H1 (cell line): ENCODE measurements at regions not wholly inside any gene's neighbourhood (a gene's known extent, or its start where the extent isn't known, plus 50 kb on each side); places are given as distances from the start of the nearest gene placed in this dataset.

ENCODE experiments used
- CTCF ChIA-PET: fragments of 300-600 bp; sonication (Branson Sonifier 250); formaldehyde crosslinking; loops from one replicate; lab custom pipeline; 2021; ENCODE audit not compliant: partially characterized antibody; lab: Charles Lee
- POLR2A ChIA-PET: fragments of 300-600 bp; sonication (Branson Sonifier 250); formaldehyde crosslinking; loops from one replicate; lab custom pipeline; 2021; ENCODE audit warnings: inconsistent platforms; ENCODE audit not compliant: partially characterized antibody; lab: Charles Lee
- DNase-seq, 2 experiments: peaks; one replicate each; pipeline versions ENCODE4 v3.0.0 to v3.0.0-alpha.2; 2010 to 2022; ENCODE audit warnings: low spot score in 2 of 2, low read depth in 1 of 2, mixed read lengths in 1 of 2
- FAIRE-seq: peaks from 2 replicates; lab custom pipeline; 2011; peaks lifted over from hg19 to GRCh38; lab: Jason Lieb, UNC
- H2AFZ ChIP-seq: 2 replicates; pipeline ENCODE4 v1.8.1; 2012; ENCODE audit warnings: low read length, inconsistent platforms
- H2AK5ac ChIP-seq: 2 replicates; pipeline ENCODE4 v1.6.1; 2013; ENCODE audit warnings: low read depth, low read length
- H2BK120ac ChIP-seq: replicated peaks from 2 replicates; pipeline ENCODE3; 2013; ENCODE audit warnings: low read depth, low read length, inconsistent platforms
- H2BK12ac ChIP-seq: 2 replicates; pipeline ENCODE4 v1.6.1; 2013; ENCODE audit warnings: low read depth, low read length
- H2BK15ac ChIP-seq: 2 replicates; pipeline ENCODE4 v1.6.1; 2013; ENCODE audit warnings: low read length
- H2BK20ac ChIP-seq: 2 replicates; pipeline ENCODE4 v1.6.1; 2013; ENCODE audit warnings: low read length
- H2BK5ac ChIP-seq: 2 replicates; pipeline ENCODE4 v1.6.1; 2013; ENCODE audit warnings: low read depth, low read length
- H3K14ac ChIP-seq: 2 replicates; pipeline ENCODE4 v1.6.1; 2013; ENCODE audit warnings: inconsistent platforms; ENCODE audit not compliant: insufficient read length
- H3K18ac ChIP-seq: 2 replicates; pipeline ENCODE4 v1.6.1; 2013; ENCODE audit warnings: low read length; ENCODE audit errors: extremely low read depth
- H3K23ac ChIP-seq: 2 replicates; pipeline ENCODE4 v1.6.1; 2013; ENCODE audit warnings: inconsistent platforms; ENCODE audit not compliant: insufficient read length
- H3K23me2 ChIP-seq: 2 replicates; pipeline ENCODE4 v1.6.1; 2013; ENCODE audit warnings: low read depth, low read length
- H3K27ac ChIP-seq: 2 replicates; pipeline ENCODE4 v1.6.1; 2011; ENCODE audit warnings: low read depth, low read length, inconsistent platforms
- H3K27me3 ChIP-seq, 4 experiments: replicated peaks in 1 of 4; 1 replicate in 1 of 4; 2 replicates in 3 of 4; pipeline versions ENCODE4 v1.6.1 to v1.8.1; 2011 to 2013; ENCODE audit warnings: low read length in 3 of 4, mild to moderate bottlenecking in 3 of 4, inconsistent platforms in 2 of 4, mixed read lengths in 2 of 4, moderate library complexity in 1 of 4; ENCODE audit not compliant: control insufficient read depth in 3 of 4, insufficient read depth in 3 of 4; ENCODE audit errors: extremely low read depth in 1 of 4
- H3K36me3 ChIP-seq, 4 experiments: 2 replicates each; pipeline versions ENCODE4 v1.6.1 to v1.8.1; 2011 to 2013; ENCODE audit warnings: mild to moderate bottlenecking in 4 of 4, low read length in 3 of 4, moderate library complexity in 2 of 4, control low read depth in 1 of 4, inconsistent platforms in 1 of 4; ENCODE audit not compliant: insufficient read depth in 4 of 4, control insufficient read depth in 2 of 4
- H3K4ac ChIP-seq: replicated peaks from 2 replicates; pipeline ENCODE3; 2013; ENCODE audit warnings: low read length, low read depth, mixed read lengths, inconsistent platforms; ENCODE audit not compliant: insufficient read length
- H3K4me1 ChIP-seq, 4 experiments: replicated peaks in 1 of 4; 1 replicate in 1 of 4; 2 replicates in 3 of 4; pipeline versions ENCODE4 v1.6.1 to v1.8.1; 2011 to 2013; ENCODE audit warnings: low read length in 3 of 4, inconsistent platforms in 2 of 4, mixed read lengths in 1 of 4; ENCODE audit not compliant: insufficient read depth in 4 of 4, control insufficient read depth in 3 of 4
- H3K4me2 ChIP-seq, 2 experiments: 2 replicates each; pipeline versions ENCODE4 v1.6.1 to v1.8.1; 2011 to 2013; ENCODE audit warnings: low read depth in 2 of 2, low read length in 2 of 2, control low read depth in 1 of 2, inconsistent platforms in 1 of 2, mild to moderate bottlenecking in 1 of 2; ENCODE audit not compliant: insufficient read depth in 1 of 2
- H3K4me3 ChIP-seq, 4 experiments: fragments of 200-600, 300-600 bp in 1 of 4; sonication (generic), shearing (Covaris generic), sonication (Bioruptor Twin) in 1 of 4; 2 replicates each; pipeline versions ENCODE4 v1.5.1 to v1.8.1; 2011 to 2016; ENCODE audit warnings: low read length in 4 of 4, low read depth in 3 of 4, control low read depth in 2 of 4, inconsistent platforms in 2 of 4, mild to moderate bottlenecking in 2 of 4, mixed read lengths in 1 of 4, moderate library complexity in 1 of 4; ENCODE audit not compliant: insufficient read depth in 2 of 4; ENCODE audit errors: extremely low read depth in 1 of 4
- H3K56ac ChIP-seq: replicated peaks from 2 replicates; pipeline ENCODE3; 2013; ENCODE audit warnings: low read depth, mild to moderate bottlenecking, mixed read lengths, low read length, inconsistent platforms; ENCODE audit not compliant: insufficient read length
- H3K79me1 ChIP-seq: 2 replicates; pipeline ENCODE4 v1.6.1; 2013; ENCODE audit warnings: low read depth, low read length, control low read depth
- H3K79me2 ChIP-seq, 2 experiments: 2 replicates each; pipeline versions ENCODE4 v1.6.1 to v1.8.1; 2012 to 2013; ENCODE audit warnings: low read length in 2 of 2, mild to moderate bottlenecking in 2 of 2, inconsistent platforms in 1 of 2; ENCODE audit not compliant: insufficient read depth in 2 of 2, control insufficient read depth in 1 of 2
- H3K9ac ChIP-seq, 4 experiments: replicated peaks in 1 of 4; 1 replicate in 1 of 4; 2 replicates in 3 of 4; pipeline versions ENCODE4 v1.6.1 to v1.8.1; 2011 to 2013; ENCODE audit warnings: low read depth in 3 of 4, low read length in 3 of 4, control low read depth in 2 of 4, mild to moderate bottlenecking in 2 of 4, moderate library complexity in 2 of 4, inconsistent platforms in 1 of 4; ENCODE audit errors: extremely low read depth in 1 of 4
- H3K9me3 ChIP-seq, 2 experiments: 2 replicates each; pipeline versions ENCODE4 v1.6.1 to v1.8.1; 2012 to 2013; ENCODE audit warnings: mild to moderate bottlenecking in 2 of 2, moderate library complexity in 2 of 2, control low read depth in 1 of 2, inconsistent platforms in 1 of 2, low read depth in 1 of 2, low read length in 1 of 2, mixed read lengths in 1 of 2; ENCODE audit not compliant: insufficient read depth in 2 of 2
- H4K20me1 ChIP-seq, 2 experiments: replicated peaks in 1 of 2; 2 replicates each; pipeline versions ENCODE3 to v1.8.1; 2011 to 2013; ENCODE audit warnings: inconsistent platforms in 2 of 2, low read length in 2 of 2, mild to moderate bottlenecking in 1 of 2; ENCODE audit not compliant: insufficient read depth in 2 of 2, control insufficient read depth in 1 of 2
- H4K5ac ChIP-seq: 2 replicates; pipeline ENCODE4 v1.6.1; 2013; ENCODE audit warnings: low read length, low read depth, mixed read lengths, inconsistent platforms; ENCODE audit not compliant: insufficient read length
- H4K8ac ChIP-seq: 2 replicates; pipeline ENCODE4 v1.8.0; 2013; ENCODE audit warnings: mild to moderate bottlenecking, moderate library complexity, low read length, inconsistent platforms; ENCODE audit not compliant: insufficient read depth; ENCODE audit errors: extremely low read depth
- H4K91ac ChIP-seq: replicated peaks from 2 replicates; pipeline ENCODE3; 2013; ENCODE audit warnings: low read length, mixed read lengths, inconsistent platforms; ENCODE audit not compliant: insufficient read length
- BACH1 ChIP-seq: IDR thresholded peaks from 2 replicates; pipeline ENCODE4 v1.6.1; 2012; ENCODE audit warnings: low read length, improper control_type of control experiment
- SUZ12 ChIP-seq: fragments of 200-600 bp; sonication (generic); IDR thresholded peaks from 2 replicates; pipeline ENCODE4 v1.6.1; 2012; ENCODE audit warnings: mild to moderate bottlenecking, inconsistent platforms, low read length, moderate library complexity, mixed read lengths
- ZNF274 ChIP-seq: IDR thresholded peaks from 2 replicates; pipeline ENCODE4 v1.7.0; 2012; ENCODE audit warnings: low read length, borderline replicate concordance; ENCODE audit errors: extremely low read depth

DNA sequence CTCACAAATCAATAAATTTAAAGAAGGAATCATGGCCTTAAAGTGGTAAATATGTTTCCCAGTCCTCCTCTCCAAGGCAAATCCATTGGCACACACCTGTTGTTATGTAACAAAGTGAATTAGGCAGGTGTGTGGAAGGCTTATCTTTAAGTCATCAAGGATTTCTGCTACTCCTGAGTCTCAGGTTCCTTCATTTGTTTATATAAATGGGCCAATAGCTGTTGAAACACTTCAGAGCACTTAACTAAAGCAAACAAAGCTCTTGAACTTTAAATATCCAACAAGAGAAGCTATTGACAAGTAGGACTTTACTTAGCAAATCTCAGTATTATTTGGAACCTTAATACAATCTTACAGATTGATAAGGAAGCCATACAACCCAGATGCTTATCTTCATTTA, 99.3 kb upstream of the ESRRG start:
- H3K4me2 ChIP-seq = no peak overlapping the region
- H3K9me3 ChIP-seq = no peaks in the 10 kb centered on the region

More for the DNA sequence above, 99.3 kb upstream of the ESRRG start:
- no peaks in the 10 kb centered on the region for H3K79me2 ChIP-seq
- no peak overlapping the region for H2BK5ac ChIP-seq
- ChIA-PET POLR2A (no interaction called here), CTCF (interaction anchor here (1.7 kb wide), 1 partner anchor 17 kb away, joined by 6 read pairs; no protein-coding TSS in a partner anchor)
- no peak overlapping the region for H3K56ac ChIP-seq
- H3K4me1 ChIP-seq = peaks cover 0 to 9% (median 4%) of the 10 kb centered on the region in 4 experiments; a peak in 2 of 7 replicates
- no peak overlapping the region for H2BK20ac ChIP-seq
- H2BK120ac ChIP-seq = no peak overlapping the region
- no peak overlapping the region for H3K14ac ChIP-seq
- no peaks in the 10 kb centered on the region for H3K79me1 ChIP-seq
- no peak for FAIRE-seq
- H4K5ac ChIP-seq = no peak overlapping the region
- DNase-seq = no peak
- H3K4me3 ChIP-seq = no peak overlapping the region
- H3K27me3 ChIP-seq = peaks cover 0 to 1% (median 0%) of the 10 kb centered on the region in 4 experiments; a peak in 1 of 7 replicates
- H2BK15ac ChIP-seq = no peak overlapping the region
- no peak overlapping the region for H3K27ac ChIP-seq
- no peaks in the 10 kb centered on the region for H3K36me3 ChIP-seq
- no peak overlapping the region for H4K91ac ChIP-seq
- no peak overlapping the region for H3K9ac ChIP-seq
- H4K8ac ChIP-seq = no peak overlapping the region
- no peak overlapping the region for H2AFZ ChIP-seq
- H3K4ac ChIP-seq = no peak overlapping the region
- no peak overlapping the region for H3K18ac ChIP-seq
- no peak for TF ChIP-seq SUZ12
- TF ChIP-seq BACH1 = no peak
- TF ChIP-seq ZNF274 = no peak
- H3K23ac ChIP-seq = no peak overlapping the region
- no peaks in the 10 kb centered on the region for H4K20me1 ChIP-seq
- no peak overlapping the region for H2AK5ac ChIP-seq
- no peak overlapping the region for H2BK12ac ChIP-seq
- H3K23me2 ChIP-seq = no peaks in the 10 kb centered on the region
